H9 (cell line): ENCODE measurements at regions not wholly inside any gene's neighbourhood (a gene's known extent, or its start where the extent isn't known, plus 50 kb on each side); places are given as distances from the start of the nearest gene placed in this dataset.

Experiments
- DNase-seq: peaks from one replicate; pipeline ENCODE4 v3.0.0-alpha.2; 2017
- H2AFZ ChIP-seq: one replicate; pipeline ENCODE4 v1.6.1; 2013; ENCODE audit warnings: mild to moderate bottlenecking, low read length, control low read depth, moderate library complexity
- H2AK5ac ChIP-seq: 2 replicates; pipeline ENCODE4 v1.6.1; 2013; ENCODE audit warnings: low read length, control low read depth, mixed read lengths; ENCODE audit not compliant: insufficient read length
- H2BK120ac ChIP-seq: one replicate; pipeline ENCODE4 v1.6.1; 2013; ENCODE audit warnings: low read depth, mild to moderate bottlenecking, low read length, control low read depth, inconsistent platforms; ENCODE audit not compliant: poor library complexity, severe bottlenecking
- H2BK12ac ChIP-seq: 2 replicates; pipeline ENCODE4 v1.6.1; 2013; ENCODE audit warnings: low read length, control low read depth, mixed read lengths, low read depth; ENCODE audit not compliant: insufficient read length
- H2BK15ac ChIP-seq: 2 replicates; pipeline ENCODE4 v1.6.1; 2013; ENCODE audit warnings: low read depth, low read length, control low read depth
- H2BK20ac ChIP-seq: one replicate; pipeline ENCODE4 v1.6.1; 2013; ENCODE audit warnings: low read depth, mild to moderate bottlenecking, low read length, control low read depth, inconsistent platforms; ENCODE audit not compliant: poor library complexity, severe bottlenecking
- H2BK5ac ChIP-seq: 2 replicates; pipeline ENCODE4 v1.6.1; 2013; ENCODE audit warnings: low read length, control low read depth, mixed read lengths; ENCODE audit not compliant: insufficient read length
- H3K14ac ChIP-seq: 2 replicates; pipeline ENCODE4 v1.6.1; 2013; ENCODE audit warnings: low read length, control low read depth; ENCODE audit not compliant: insufficient read depth
- H3K18ac ChIP-seq: 2 replicates; pipeline ENCODE4 v1.6.1; 2013; ENCODE audit warnings: low read depth, mild to moderate bottlenecking, mixed read lengths, low read length, control low read depth; ENCODE audit not compliant: insufficient read length
- H3K23ac ChIP-seq: 2 replicates; pipeline ENCODE4 v1.6.1; 2013; ENCODE audit warnings: low read length, control low read depth, mixed read lengths, low read depth; ENCODE audit not compliant: insufficient read length
- H3K23me2 ChIP-seq: 2 replicates; pipeline ENCODE4 v1.6.1; 2013; ENCODE audit warnings: low read depth, mild to moderate bottlenecking, mixed read lengths, low read length, control low read depth; ENCODE audit not compliant: insufficient read length, poor library complexity, severe bottlenecking
- H3K27ac ChIP-seq: 2 replicates; pipeline ENCODE4 v1.5.1; 2013; ENCODE audit warnings: low read length, control low read depth, mixed read lengths, low read depth; ENCODE audit not compliant: insufficient read length
- H3K27me3 ChIP-seq: 2 replicates; pipeline ENCODE4 v1.6.1; 2013; ENCODE audit warnings: low read length, control low read depth, inconsistent platforms; ENCODE audit not compliant: insufficient read depth
- H3K4ac ChIP-seq: 2 replicates; pipeline ENCODE4 v1.6.1; 2013; ENCODE audit warnings: low read depth, mild to moderate bottlenecking, control low read depth, inconsistent platforms, low read length, moderate library complexity
- H3K4me1 ChIP-seq: 2 replicates; pipeline ENCODE4 v1.6.1; 2013; ENCODE audit warnings: low read length, control low read depth, inconsistent platforms; ENCODE audit not compliant: insufficient read depth
- H3K4me2 ChIP-seq: 2 replicates; pipeline ENCODE4 v1.6.1; 2013; ENCODE audit warnings: low read length, control low read depth, mixed read lengths; ENCODE audit not compliant: insufficient read length, insufficient read depth
- H3K56ac ChIP-seq: 2 replicates; pipeline ENCODE4 v1.6.1; 2013; ENCODE audit warnings: low read depth, mild to moderate bottlenecking, mixed read lengths, low read length, control low read depth; ENCODE audit not compliant: insufficient read length
- H3K79me1 ChIP-seq: 2 replicates; pipeline ENCODE4 v1.6.1; 2013; ENCODE audit warnings: low read depth, mild to moderate bottlenecking, moderate library complexity, low read length, control low read depth, inconsistent platforms; ENCODE audit not compliant: insufficient read depth, poor library complexity, severe bottlenecking
- H3K79me2 ChIP-seq: 2 replicates; pipeline ENCODE4 v1.6.1; 2013; ENCODE audit warnings: low read length, control low read depth, inconsistent platforms; ENCODE audit not compliant: insufficient read depth
- H3K9ac ChIP-seq: 2 replicates; pipeline ENCODE4 v1.6.1; 2013; ENCODE audit warnings: low read length, control low read depth, mixed read lengths; ENCODE audit not compliant: insufficient read length; ENCODE audit errors: extremely low read depth
- H3K9me3 ChIP-seq: one replicate; pipeline ENCODE4 v1.6.1; 2013; ENCODE audit warnings: low read depth, low read length, inconsistent platforms; ENCODE audit not compliant: control insufficient read depth
- H3T11ph ChIP-seq: one replicate; pipeline ENCODE4 v1.6.1; 2013; ENCODE audit warnings: mild to moderate bottlenecking, low read length, control low read depth, inconsistent platforms
- H4K20me1 ChIP-seq: one replicate; pipeline ENCODE4 v1.6.1; 2013; ENCODE audit not compliant: control insufficient read depth, insufficient read length, insufficient read depth
- H4K5ac ChIP-seq: 2 replicates; pipeline ENCODE4 v1.6.1; 2013; ENCODE audit warnings: low read depth, mild to moderate bottlenecking, mixed read lengths, low read length, control low read depth; ENCODE audit not compliant: insufficient read length
- H4K8ac ChIP-seq: replicated peaks from 2 replicates; pipeline ENCODE4 v1.6.1; 2013; ENCODE audit warnings: low read length, control low read depth, mixed read lengths, low read depth; ENCODE audit not compliant: insufficient read length
- H4K91ac ChIP-seq: 2 replicates; pipeline ENCODE4 v1.6.1; 2013; ENCODE audit warnings: low read depth, mild to moderate bottlenecking, moderate library complexity, mixed read lengths, low read length, control low read depth; ENCODE audit not compliant: insufficient read length
- H3K27ac Mint-ChIP-seq, 3 experiments: 2 replicates in 2 of 3; 3 replicates in 1 of 3; pipeline ENCODE4 v1.8.0; 2020 to 2021; ENCODE audit warnings: mixed read lengths in 3 of 3, mild to moderate bottlenecking in 1 of 3, moderate library complexity in 1 of 3
- H3K27me3 Mint-ChIP-seq: 2 replicates; pipeline ENCODE4 v1.8.0; 2021; ENCODE audit warnings: low read depth, mild to moderate bottlenecking, moderate library complexity, mixed read lengths
- H3K36me3 Mint-ChIP-seq, 3 experiments: 2 replicates in 2 of 3; 3 replicates in 1 of 3; pipeline ENCODE4 v1.8.0; 2020 to 2021; ENCODE audit warnings: low read depth in 3 of 3, mixed read lengths in 3 of 3; ENCODE audit not compliant: insufficient read depth in 1 of 3
- H3K4me1 Mint-ChIP-seq, 2 experiments: 2 replicates each; pipeline ENCODE4 v1.8.0; 2020; ENCODE audit warnings: mixed read lengths in 2 of 2
- H3K4me3 Mint-ChIP-seq, 2 experiments: 2 replicates in 1 of 2; 3 replicates in 1 of 2; pipeline ENCODE4 v1.8.0; 2020 to 2021; ENCODE audit warnings: mild to moderate bottlenecking in 2 of 2, mixed read lengths in 2 of 2, moderate library complexity in 1 of 2
- H3K9me3 Mint-ChIP-seq, 2 experiments: 2 replicates in 1 of 2; 3 replicates in 1 of 2; pipeline ENCODE4 v1.8.0; 2020; ENCODE audit warnings: mild to moderate bottlenecking in 2 of 2, mixed read lengths in 2 of 2, moderate library complexity in 1 of 2
- CTCF ChIP-seq: fragments of 200-600 bp; sonication (generic); conservative IDR thresholded peaks from 3 replicates; pipeline ENCODE4 v1.8.0; 2021; ENCODE audit warnings: antibody characterized with exemption, mild to moderate bottlenecking
- WGBS: extraction: QIAGEN DNeasy Blood & Tissue Kit; methylation state at CpG from one replicate; pipeline ENCODE4 v1.1.7; 2013; ENCODE audit warnings: missing lambda C conversion rate, low lambda C conversion rate, mixed read lengths; ENCODE audit not compliant: insufficient read length; ENCODE audit errors: extremely low coverage; 5-methylcytosine and 5-hydroxymethylcytosine counted together

- Histone ChIP-seq H3K4me2 (no peak overlapping the region), H4K91ac (no peak overlapping the region), H3K79me2 (no peaks in the 10 kb centered on the region), H2BK15ac (no peak overlapping the region), H3T11ph (no peak overlapping the region), H2BK12ac (no peak overlapping the region), H3K4ac (no peak overlapping the region), H2BK5ac (no peak overlapping the region), H3K27me3 (no peaks in the 10 kb centered on the region), H2AFZ (no peak overlapping the region), H3K56ac (no peak overlapping the region), H2BK120ac (no peak overlapping the region), H3K23ac (no peak overlapping the region), H3K9ac (no peak overlapping the region), H3K23me2 (no peaks in the 10 kb centered on the region), H3K9me3 (no peaks in the 10 kb centered on the region), H3K4me1 (no peaks in the 10 kb centered on the region; the same call in 1 of the 2 replicates), H3K18ac (no peak overlapping the region), H3K79me1 (no peaks in the 10 kb centered on the region), H2AK5ac (no peak overlapping the region), H4K5ac (no peak overlapping the region), H4K8ac (no peak overlapping the region), H3K14ac (no peak overlapping the region), H2BK20ac (no peak overlapping the region), H3K27ac (no peak overlapping the region), H4K20me1 (no peaks in the 10 kb centered on the region)
- no peaks in the 10 kb centered on the region for H3K9me3 Mint-ChIP-seq
- H3K27ac Mint-ChIP-seq = no peak overlapping the region
- H3K36me3 Mint-ChIP-seq = no peaks in the 10 kb centered on the region; a peak in 2 of 7 replicates
- no CpG with 5 or more reads among the region's 4 CpGs for WGBS
- TF ChIP-seq CTCF = no peak
- no peaks in the 10 kb centered on the region for H3K27me3 Mint-ChIP-seq
- H3K4me1 Mint-ChIP-seq = peaks cover 24 to 45% of the 10 kb centered on the region in 2 experiments
- no peak for DNase-seq
- H3K4me3 Mint-ChIP-seq = no peak overlapping the region
Measured at GRCh38 chr12:91368613-91369012, 186.0 kb upstream of the DCN start.
